Activated T-cell treated with anti-CD3 and anti-CD28 coated beads, Interleukin-2, amount 50 U/mL, for 1 hour (primary cell): ENCODE measurements at regions not wholly inside any gene's neighbourhood (a gene's known extent, or its start where the extent isn't known, plus 50 kb on each side); places are given as distances from the start of the nearest gene placed in this dataset.
"Not testable (repeated sequence)": the region's sequence is repeated elsewhere in the genome, so short reads cannot be mapped to it uniquely, and the experiment has no call there.

Experiments used
- DNase-seq: peaks from one replicate; pipeline ENCODE4 v3.0.0-alpha.2; 2020

GRCh38 chr6:118718903-118719302, 67.5 kb upstream of the CEP85L start:
- DNase-seq: no peak

- no peak for DNase-seq
These were observed 66.9 kb upstream of the CEP85L start for GRCh38 chr6:118718297-118718696.

- DNase-seq: no peak
These were observed 65.7 kb upstream of the CEP85L start for GRCh38 chr6:118717106-118717505.

DNA sequence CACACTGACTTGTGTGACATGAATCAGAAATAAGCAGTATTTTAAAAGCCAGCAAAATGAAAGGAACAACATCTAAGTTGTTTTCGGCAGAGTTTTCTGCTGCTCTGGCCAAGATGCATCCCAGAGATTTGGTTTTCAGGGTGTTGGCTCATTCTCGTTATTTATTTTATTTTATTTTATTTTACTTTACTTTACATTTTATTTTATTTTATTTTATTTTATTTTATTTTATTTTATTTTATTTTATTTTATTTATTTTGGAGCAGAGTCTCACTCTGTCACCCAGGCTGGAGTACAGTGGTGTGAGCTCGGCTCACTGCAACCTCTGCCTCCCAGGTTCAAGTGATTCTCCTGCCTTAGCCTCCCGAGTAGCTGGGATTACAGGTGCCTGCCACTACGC, 64.5 kb upstream of the CEP85L start:
- not testable (repeated sequence) for DNase-seq

- DNase-seq: no peak
These were observed 64.0 kb upstream of the CEP85L start for GRCh38 chr6:118715376-118715775.

DNA sequence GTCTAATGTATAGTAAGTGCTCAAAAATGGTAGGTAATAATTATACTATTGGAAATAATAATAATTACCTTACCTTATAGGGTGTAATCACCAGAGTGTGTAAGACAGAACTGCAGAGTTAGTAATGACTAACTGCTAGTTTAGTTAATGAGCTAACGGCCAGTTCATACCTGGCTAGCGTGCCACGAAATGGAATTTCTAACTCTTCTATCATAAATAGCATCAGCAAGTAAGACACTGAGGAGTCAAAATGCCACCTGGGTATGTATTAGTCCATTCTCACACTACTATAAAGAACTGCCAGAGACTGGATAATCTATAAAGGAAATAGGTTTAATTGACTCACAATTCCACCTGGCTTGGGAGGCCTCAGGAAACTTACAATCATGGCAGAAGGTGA, 63.4 kb upstream of the CEP85L start:
- DNase-seq: no peak

GRCh38 chr6:118712969-118713368, 61.6 kb upstream of the CEP85L start:
- DNase-seq: no peak

DNA sequence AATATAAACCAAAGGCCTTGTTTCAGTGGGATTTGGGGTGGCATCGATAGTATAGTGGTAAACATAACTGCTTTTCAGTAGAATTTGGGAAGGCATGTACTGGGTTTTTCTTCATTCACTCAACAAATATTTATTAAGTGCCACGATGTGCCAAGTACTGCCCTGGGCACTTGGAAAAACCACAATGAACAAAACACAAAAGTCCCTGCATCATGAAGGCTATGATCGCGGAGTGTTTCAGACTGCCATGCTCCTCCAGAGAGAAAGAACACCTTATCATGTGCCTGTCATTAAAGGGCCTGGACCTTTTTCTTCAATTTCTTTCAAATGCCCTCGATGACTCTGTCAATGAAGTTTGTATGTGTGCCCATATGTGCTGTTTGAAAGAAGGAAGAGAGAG, 59.2 kb upstream of the CEP85L start:
- no peak for DNase-seq

DNA sequence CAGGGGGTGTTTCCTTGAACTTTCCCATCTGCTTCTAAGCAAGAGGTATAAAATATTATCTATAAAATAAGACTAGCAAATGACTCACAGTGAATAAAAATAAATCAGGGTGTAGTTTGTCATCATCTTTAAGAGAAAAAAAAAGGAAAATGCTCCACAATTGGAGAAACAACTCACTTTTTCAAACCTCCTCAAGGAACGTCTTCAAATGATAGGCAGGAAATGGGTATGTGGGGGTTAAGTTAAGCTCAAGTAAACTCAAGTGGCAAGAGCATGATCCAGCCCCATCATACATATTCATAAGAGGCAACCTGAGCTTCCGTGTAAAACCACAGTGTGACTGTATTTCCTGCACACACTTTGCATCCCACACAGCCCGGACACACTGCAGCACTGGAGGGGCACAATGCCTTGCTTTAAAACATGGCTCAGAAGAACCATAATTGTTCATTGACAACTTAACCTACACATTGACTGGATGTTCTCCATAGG, 58.5 kb upstream of the CEP85L start:
- peak; percentile 62 for DNase-seq

DNA sequence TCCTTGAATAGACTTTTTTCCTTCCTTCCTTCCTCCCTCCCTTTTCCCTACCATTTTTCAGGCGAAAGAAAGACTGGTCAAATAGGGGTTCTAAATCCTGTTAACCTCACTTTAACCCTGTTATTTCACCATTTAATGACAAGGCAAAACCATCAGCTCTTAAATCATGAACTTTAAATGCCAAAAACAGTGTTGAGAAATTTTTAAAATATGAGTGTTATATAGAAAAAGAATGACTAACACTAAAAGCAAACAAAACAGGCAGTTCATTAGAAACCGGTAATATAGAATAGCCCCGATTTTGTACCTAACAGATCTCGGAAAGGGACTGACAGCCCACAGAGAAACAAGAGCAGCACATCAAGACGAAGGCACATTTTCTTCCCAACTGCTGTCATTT, 57.4 kb upstream of the CEP85L start:
- no peak for DNase-seq

- DNase-seq: no peak
These were observed 56.7 kb upstream of the CEP85L start for GRCh38 chr6:118708055-118708454.

GRCh38 chr6:118706702-118707101, 55.3 kb upstream of the CEP85L start:
- no peak for DNase-seq

- DNase-seq: no peak
These were observed 54.4 kb upstream of the CEP85L start for GRCh38 chr6:118705544-118706491.

GRCh38 chr6:118704915-118705314, 53.5 kb upstream of the CEP85L start:
- DNase-seq: no peak

DNA sequence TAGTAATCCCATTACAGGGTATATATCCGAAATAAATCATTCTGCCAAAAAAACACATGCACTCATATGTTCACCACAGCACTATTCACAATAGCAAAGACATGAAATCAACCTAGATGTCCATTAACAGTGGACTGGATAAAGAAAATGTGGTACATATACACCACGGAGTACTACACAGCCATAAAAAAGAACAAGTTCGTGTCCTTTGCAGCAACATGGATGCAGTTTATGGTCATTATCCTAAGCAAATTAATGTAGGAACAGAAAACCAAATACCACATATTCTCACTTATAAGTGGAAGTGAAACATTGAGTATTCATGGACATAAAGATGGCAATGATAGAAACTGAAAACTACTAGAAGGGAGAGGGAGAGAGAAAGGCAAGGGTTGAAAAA, 49.9 kb upstream of the CEP85L start:
- not testable (repeated sequence) for DNase-seq
